Fibroblast of upper back skin (primary cell): ENCODE measurements at regions not wholly inside any gene's neighbourhood (a gene's known extent, or its start where the extent isn't known, plus 50 kb on each side); places are given as distances from the start of the nearest gene placed in this dataset.
A peak's percentile ranks its signal among the peaks of the same experiment; 100 is the strongest.

Experiments
- DNase-seq: peaks from one replicate; pipeline ENCODE4 v3.0.0-alpha.2; 2013

DNA sequence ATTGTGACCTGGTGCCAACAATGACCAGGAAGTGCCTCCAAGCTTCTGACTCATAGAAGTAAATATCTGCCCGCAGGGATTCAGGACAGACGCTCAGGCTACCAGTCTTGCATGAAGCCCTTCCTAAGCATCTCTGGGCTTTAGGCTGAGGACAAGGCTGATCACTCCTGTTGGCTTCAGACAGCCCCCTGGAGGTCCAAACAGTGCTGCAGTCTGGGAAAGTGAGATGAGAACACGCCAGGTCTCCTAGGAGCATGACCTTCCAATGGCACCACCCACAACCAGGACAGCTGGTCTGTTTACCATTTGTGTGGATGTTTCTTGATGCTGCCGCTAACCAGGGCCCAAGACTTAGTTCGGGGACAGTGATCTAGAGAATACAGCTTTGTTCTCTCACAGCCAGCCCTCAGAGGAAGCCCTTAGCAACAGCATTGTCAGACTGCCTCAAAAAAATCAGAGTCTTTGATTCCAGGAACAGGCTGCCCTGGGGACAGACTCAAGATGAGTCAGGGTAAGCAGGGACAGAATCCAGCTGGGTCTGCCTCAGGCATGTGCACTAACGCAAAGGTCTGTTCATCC lies 111.2 kb downstream of the ZNF280B start:
- no peak for DNase-seq

DNA sequence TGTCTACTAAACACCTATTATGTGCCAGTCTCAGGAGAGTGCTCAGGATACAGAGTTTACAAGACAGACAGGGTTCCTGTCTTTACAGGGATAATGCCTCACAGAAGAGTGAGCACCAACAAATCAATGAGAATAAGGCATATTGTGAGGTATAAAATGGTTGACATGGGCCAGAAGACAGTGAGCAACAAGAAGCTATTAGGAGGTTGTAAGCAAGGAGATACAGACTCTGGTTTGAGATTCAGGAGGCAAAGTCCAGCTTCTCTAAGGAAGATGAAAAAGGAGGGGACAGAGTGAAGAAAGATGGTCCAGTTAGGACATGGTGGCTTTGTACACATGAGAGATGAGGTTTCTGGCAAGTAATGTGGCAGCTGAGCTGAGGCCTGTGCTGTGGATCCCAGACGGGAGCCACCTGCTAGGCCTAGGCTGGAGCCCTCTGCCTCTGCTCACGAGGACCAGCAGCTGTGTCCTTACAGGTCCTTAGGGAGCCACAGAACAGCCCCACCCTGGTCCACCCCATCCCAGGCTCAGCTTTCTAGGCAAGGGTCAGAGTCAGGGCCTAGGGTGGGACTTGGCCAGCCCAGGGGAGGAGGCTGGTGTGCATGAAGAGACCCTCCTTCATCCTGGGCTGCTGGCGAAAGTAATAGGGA lies 110.5 kb downstream of the ZNF280B start:
- no peak for DNase-seq

DNA sequence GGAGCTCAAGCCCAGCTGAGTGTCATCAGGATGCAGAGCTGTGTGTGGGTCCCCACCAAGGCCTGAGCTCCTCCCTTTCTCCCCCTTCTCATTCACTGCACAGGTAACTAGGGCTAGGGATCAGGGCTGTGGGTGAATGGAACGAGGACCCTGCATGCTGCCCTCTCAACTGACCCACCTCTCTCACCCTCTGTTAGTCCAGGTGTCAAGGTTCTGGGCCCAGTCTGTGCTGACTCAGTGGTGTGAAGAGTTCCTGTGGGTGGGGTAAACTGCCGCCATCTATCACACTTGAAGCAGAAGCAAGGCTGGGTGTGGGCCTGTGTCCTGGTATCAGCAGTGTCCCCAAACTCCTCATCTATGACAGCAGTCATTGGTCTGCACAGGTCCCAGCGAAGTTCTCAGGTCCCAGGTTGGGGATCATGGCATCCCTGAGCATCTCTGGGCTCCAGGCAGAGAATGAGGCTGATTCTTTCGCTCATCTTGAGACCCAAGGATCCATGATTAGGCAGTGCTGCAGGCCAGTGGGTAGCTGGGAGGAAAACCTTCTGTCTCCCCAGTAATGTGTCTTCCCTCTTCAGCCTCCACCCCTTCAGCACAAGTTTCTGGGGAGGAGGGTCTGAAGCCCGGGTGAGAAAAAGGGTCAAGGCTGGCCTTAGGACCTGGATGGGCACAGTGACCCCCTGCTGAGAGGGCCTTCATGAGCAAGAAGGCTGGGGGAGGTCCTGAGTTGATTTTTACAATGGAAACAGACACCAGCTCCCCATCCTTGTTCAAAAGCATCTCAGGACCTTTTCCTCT lies 109.8 kb downstream of the ZNF280B start:
- DNase-seq = no peak

DNA sequence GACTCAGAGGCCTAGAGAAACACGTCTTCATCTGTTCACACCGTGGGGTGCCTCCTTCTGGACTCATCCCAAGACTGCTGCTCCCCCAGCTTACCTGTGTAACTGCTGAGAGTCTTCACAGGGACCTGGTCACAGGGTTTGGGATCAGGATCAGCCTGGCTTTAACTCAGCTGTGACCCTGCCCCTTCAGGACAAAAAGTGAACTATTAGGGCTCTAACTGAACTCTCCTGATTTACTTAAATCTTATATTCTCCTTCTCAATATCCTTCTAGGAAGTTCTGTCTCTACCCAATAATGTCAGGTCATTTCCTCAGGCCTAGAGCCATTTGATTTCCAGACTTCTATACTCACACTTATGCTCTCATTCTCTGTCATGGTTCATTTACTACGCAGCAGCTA lies 108.4 kb downstream of the ZNF280B start:
- no peak for DNase-seq

DNA sequence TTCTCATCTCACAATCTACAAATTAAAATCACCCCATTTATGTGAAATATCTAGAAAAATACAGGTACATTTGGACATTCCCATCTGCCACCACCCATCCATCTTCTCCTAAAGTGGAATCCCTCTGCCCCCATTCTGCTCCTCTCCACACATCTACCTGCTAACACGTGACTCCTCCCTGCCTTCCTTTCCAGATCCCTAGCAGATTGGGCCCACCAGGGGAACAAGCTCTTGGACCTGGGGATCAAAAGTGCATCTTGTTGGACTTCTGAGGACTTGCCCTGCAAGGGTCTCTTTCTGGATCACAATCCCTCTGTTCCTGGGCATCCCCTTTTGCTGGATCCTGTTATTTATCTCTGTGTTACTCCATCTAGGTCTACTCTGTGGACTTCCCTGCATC lies 107.6 kb downstream of the ZNF280B start:
- DNase-seq = no peak

DNA sequence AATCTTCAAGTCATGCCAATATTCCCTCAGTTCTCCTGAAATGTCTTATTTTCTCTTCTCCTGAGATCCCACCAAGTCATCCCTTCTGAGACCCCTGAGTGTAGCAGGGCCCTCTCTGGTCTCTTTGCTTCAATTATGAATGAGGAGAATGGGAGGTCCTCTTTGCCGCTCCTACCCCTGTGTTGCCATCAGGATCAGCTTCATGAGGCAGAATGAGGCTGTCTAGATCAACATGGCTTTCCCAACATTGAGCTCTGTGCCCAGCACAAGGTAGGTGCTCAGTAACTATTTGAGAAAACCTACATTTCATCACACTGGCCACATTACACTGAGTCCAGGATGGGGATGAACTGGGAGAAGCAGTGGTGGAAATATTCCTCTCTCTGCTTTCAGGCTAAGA lies 107.2 kb downstream of the ZNF280B start:
- DNase-seq = no peak

DNA sequence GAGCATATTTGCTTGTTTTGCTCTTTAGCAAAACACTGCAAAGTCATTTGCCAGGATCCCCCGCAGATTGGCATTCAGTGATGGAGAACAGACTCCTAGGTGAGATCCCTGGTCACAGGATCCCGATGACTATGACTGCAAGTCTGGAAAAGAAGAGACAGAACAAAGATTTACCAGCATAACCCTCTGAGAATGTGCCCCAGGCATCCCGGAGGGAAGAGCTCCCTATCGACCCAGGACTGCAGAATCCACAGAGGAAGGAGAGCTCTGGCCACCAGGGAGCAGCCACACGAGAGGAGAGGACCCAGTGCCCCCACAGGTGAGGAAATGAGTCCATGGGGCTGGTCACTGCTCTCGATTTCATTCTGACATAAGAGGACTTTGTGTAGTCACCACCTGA lies 105.2 kb downstream of the ZNF280B start:
- no peak for DNase-seq

DNA sequence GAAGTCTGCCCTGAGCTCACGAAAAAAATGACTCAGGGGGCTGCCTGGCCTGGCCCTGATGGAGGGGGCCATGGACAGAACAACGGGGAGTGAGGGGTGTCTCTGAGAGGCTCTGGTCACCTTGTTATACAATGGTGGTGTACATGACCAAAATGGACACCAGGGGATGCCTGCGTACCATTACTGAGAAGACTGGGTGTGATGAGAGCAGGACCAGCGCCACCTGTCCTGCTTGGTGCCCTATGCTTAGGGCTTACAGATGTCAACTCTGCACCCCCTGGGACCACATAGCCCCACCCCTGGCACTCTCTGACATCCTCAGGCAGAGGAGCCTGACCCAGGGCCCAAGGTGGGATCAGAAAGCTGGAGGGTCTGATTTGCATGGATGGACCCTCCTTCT lies 104.8 kb downstream of the ZNF280B start:
- DNase-seq = no peak

DNA sequence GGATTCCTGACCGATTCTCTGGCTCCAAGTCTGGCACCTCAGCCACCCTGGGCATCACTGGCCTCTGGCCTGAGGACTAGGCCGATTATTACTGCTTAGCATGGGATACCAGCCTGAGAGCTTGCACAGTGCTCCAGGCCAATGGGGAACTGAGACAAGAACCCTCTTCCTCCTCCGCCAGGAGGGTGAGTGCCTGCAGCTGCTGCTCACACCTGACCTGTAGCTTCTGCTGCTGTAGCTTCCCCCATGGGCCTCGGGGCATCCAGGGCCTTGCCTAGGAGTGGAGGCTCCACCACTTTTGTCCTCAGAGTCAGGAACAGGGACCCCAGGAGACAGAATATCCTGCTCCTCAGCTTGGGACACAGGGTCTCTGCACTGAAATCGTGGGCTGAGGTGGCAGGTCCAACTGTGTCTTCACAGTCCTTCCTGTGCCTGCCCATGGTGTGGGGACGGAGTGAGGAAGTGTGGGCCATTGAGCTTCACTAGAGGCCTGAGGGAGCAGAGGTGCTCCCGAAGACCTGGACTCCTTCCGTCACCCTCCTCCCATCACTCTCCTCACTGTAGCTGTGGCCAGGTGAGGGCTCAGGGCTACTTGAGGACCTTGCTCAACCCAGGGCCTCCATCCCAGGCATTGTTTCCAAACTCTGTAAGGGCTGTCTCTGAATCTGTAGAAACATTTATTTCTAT lies 103.8 kb downstream of the ZNF280B start:
- no peak for DNase-seq

DNA sequence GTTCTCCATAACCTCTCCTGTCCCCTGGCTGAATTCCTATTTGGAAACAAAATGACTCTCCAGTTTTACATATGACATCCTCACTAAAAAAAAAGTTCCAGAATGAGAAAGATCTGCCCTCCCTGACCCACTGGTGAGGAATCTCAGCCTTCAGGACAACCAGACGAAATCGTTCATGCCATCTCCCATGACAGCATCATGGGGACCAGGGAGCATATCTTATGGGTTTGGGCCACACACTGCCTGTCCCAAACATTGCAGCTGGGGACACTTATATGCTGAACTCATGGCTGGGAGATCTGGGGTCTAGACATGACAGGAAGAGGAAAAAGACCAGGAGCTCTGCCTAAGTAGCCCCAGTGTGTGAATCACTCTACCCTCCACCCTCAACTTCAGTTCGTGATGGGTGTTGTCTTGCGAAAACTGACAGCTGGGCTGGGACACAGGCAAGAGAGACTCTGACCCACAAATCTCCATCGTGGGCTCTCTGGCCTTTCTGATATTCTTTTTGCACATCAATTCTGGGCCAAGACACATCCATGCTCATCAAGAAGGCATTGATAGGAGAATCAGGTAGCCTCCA lies 102.0 kb downstream of the ZNF280B start:
- no peak for DNase-seq

DNA sequence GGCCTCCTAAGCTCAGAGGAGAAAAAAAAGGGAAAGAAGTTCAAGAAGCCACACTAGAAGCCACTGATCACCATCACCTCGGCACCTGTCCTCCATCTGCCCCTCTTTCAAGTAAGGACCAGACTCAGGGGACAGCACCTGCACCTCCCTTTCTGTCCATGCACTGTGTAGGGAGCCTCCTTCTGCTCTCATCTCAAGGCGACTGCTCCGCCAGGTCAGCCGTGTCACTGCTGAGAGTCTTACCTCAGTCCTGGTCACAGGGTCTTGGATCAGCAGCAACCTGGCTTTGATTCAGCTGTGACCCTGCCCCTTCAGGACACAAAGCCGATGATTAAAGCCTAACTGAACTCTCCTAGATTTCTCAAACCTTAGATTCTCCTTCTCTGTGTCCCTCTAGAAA lies 101.5 kb downstream of the ZNF280B start:
- no peak for DNase-seq

DNA sequence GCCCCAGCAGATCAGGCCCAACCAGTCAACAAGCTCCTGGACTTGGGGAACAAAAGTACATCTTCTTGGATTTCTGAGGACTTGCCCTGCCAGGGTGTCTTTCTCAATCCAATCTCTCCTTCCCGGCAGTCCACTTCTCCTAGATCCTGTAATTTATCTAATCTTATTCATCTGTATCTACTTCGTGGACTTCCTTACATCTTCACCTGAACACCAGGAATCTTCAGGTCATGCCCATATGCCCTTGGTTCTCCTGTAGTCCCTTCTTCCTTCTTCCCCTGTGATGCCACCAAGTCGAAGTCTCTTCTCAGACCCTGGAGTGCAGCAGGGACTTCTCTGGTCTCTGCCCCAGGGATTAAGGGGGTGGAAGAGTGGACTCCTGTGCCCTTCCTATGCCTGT lies 100.3 kb downstream of the ZNF280B start:
- no peak for DNase-seq

DNA sequence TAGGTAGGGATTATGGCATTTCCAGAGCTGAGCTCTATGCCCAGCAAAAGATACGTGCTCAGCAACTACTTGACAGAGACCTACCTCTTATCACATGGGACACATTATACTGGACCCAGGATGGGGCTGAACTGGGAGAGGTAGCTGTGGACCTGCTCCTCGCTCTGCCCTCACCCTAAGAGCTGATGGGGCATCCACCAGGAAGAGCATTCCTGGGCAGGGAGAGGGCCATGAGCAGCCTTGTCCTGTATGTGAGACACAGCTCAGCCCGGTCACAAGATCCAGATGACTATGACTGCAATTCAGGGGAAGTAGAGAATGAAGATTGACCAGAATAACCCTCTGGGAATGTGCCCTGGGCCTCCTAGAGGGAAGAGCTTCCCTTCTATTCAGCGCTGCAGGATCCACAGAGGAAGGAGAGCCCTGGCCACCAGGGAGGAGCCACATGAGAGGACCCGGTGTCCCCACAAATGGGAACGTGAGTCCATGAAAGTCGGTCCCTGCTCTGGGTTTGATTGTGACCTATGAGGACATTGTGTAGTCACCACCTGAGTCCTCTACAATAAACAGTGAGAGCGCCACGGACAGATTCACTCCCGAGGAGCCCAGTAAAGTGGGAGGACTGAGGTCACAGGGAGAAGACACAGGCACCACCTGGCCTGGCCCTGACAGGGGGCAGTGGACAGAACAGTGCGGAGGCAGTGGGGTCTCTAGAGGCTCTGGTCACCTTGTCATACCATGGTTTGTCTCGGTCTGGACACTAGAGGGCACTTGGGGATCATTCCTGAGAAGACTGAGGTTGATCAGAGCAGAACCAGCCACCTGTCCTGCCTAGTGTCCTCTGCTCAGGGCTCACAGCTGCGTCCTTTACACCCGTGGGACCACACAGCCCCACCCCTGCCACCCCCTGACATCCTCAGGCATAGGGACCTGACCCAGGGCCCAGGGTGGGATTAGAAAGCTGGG lies 99.5 kb downstream of the ZNF280B start:
- DNase-seq = no peak

DNA sequence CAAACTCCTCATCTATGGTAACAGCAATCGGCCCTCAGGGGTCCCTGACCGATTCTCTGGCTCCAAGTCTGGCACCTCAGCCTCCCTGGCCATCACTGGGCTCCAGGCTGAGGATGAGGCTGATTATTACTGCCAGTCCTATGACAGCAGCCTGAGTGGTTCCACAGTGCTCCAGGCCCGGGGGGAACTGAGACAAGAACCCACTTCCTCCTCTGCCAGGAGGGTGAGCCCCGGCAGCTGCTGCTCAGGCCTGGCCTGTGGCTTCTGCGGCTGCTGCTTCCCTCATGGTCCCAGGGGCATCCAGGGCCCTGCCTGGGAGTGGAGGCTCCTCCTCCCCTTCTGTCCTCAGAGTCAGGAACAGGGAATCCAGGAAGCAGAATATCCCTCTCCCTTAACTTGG lies 98.4 kb downstream of the ZNF280B start:
- peak; percentile 11 for DNase-seq

DNA sequence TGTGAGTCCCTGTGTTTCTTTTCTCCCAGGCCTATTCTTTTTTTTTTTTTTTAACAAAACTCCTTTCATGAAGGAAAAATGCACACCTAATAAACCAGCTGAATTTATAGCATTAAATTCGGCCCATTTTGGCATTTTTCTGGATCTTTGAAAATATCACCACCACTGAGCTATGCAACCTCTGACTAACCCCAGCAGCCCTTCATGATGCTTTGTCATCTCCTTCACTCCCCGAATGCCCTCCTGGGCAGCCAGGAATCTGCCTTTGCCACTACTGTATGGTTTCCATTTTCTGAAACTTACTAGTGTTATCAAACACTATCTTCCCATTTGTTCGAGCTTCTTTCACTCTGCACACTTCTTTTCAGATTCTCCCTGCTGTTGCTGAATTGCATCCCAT lies 97.9 kb downstream of the ZNF280B start:
- no peak for DNase-seq

DNA sequence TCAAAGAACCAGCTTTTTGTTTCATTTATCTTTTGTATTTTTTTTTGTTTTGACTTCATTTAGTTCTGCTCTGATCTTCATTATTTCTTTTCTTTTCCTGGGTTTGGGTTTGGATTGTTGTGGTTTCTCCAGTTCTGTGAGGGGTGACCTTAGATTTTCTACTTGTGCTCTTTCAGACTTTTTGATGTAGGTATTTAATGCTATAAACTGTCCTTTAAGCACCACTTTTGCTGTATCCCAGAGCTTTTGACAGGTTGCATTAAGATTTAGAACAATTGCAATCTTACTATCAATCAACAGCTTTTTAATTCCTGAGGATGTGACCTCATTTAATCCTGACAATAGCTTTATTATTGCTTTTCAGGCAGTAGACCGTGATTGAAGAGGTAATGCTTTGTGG lies 94.3 kb downstream of the ZNF280B start:
- DNase-seq = no peak

DNA sequence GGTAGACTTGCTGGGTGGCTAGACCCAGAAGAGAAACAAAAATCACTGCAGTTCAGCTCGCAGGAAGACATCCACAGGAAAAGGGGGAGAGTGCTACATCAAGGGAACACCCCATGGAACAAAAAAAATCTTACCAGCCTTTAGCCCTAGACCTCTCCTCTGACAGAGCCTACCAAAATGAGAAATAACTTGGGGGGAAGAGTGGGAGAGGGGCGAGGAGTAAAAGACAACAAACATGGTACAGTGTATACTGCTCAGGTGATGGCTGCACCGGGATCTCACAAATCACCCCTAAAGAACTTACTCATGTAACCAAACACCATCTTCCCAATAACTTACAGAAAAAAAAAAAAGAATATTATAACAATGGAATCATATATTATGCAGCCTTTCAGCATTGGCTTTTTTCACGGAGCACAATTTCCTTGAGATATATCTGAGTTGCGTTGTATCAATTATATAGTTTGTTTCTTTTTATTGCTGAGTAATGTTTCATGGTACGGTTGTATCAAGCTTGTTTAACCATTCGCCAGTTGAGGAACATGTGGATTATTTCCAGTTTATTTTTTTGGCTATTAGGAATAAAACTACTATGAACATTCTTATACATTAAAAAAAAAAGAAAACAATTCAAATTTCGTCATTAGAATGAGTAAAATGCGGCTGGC lies 90.9 kb downstream of the ZNF280B start:
- DNase-seq = no peak

DNA sequence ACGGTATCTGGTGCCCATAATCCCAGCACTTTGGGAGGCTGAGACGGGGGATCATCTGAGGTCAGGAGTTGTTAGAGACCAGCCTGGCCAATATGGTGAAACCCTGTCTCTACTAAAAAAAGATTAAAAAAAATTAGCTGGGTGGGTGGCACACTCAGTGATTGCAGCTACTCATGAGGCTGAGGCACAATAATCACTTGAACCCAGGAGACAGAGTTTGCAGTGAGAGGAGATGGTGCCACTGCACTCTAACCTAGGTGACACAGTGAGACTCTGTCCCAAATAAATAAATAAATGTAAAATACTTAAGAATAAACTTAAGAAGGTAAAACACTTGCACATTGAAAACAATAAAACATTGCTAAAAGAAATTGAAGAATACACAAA lies 90.4 kb downstream of the ZNF280B start:
- no peak for DNase-seq

DNA sequence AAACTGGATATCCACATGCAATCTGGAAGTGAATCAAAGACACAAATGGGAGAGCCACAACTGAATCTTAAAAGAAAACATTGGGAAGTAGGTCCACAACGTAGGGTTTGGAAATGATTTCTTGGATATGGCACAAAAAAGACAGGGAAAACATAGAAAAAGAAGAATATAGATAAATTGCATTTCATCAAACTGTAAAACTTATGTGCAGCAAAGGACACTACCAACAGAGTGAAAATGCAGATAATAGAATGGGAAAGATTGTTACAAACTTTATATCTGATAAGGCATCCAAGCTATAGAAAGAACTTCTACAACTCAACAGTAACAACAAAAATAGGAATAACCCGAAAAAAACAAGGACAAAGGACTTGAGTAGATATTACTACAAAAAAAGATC lies 89.6 kb downstream of the ZNF280B start:
- DNase-seq = no peak

DNA sequence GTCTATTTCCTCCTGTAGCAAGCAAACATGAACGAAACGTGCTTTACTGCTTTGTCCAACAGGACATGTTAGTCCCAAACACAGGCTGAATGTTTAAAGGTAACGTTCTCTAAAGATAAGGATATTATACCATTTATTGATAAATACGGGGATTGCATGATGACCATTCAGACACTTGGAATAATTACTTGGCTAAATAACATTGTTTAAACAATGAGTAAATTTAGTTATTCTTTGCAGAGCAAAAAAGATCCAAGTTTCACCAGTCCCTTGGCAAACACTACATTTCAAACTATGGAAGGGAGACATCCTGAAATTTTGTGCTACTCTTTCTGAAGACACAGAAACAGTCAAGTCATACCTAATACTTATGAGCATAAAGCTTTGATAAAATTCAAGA lies 88.0 kb downstream of the ZNF280B start:
- DNase-seq = no peak

DNA sequence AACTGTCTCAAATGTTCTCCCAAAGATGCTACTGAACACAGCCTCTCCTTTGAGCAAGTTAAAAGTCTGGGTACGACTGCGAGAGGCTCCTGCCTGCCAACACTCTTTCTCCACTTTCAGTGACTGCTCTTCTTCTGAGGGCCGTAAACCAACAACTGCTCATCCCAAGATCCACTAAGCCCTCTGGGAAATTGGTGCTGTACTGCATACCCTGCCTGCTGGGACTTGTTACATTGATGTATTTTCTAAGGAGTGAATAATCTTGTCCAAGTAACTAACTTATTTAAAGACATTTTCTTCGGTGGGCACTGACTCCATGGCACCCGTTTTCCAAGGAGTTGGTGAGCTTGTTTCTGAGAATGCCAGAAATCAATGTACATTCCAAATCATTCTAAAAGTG lies 87.2 kb downstream of the ZNF280B start:
- DNase-seq = no peak

DNA sequence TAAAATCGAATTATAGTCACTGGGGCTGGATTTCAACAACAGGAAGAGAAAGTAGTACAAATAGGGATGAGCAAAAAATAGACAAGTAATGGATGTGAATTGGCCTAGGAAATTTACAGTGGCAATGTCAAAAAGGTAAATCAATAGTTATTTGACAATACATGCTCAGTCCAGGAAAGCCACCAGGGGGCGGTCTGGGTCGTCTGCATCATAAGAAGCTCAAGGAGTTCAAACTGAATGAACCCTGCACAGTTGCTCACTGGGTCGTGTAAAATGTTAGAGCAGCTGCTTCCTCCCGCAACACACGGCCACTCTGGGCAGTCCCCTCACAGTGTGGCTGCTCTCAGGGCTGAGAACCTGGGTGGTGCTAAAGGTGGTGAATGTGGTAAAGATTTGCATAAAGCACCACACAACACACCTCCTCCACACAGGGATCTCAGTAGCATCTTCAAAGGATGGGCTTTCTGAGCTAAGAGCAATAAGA lies 85.9 kb downstream of the ZNF280B start:
- peak; percentile 37 for DNase-seq
